ENCODE measurements at regions not wholly inside any gene's neighbourhood (a gene's known extent, or its start where the extent isn't known, plus 50 kb on each side); places are given as distances from the start of the nearest gene placed in this dataset.
A peak's percentile ranks its signal among the peaks of the same experiment; 100 is the strongest.

GRCh38 chr15:34652726-34653033 is 69.2 kb upstream of the GOLGA8B start:
- no peak for TF ChIP-seq CTCF (conservative IDR thresholded peaks at IDR 0.05; ENCODE audit: control insufficient read depth, insufficient read depth, low read depth, low read length)
- no peak for DNase-seq (ENCODE audit: low read depth)
- H3K4me3 ChIP-seq (ENCODE audit: control insufficient read depth, low read depth, low read length): no peak overlapping the region

GRCh38 chr15:34651997-34652725 is 68.7 kb upstream of the GOLGA8B start:
- TF ChIP-seq CTCF (conservative IDR thresholded peaks at IDR 0.05; ENCODE audit: control insufficient read depth, insufficient read depth, low read depth, low read length): no peak
- no peak for DNase-seq (ENCODE audit: low read depth)
- H3K4me3 ChIP-seq (ENCODE audit: control insufficient read depth, low read depth, low read length): no peak overlapping the region

GRCh38 chr15:34650177-34650576 is 66.7 kb upstream of the GOLGA8B start:
- DNase-seq (ENCODE audit: low read depth): peak; percentile 66
- H3K4me3 ChIP-seq (ENCODE audit: control insufficient read depth, low read depth, low read length): no peak overlapping the region
- no peak for TF ChIP-seq CTCF (conservative IDR thresholded peaks at IDR 0.05; ENCODE audit: control insufficient read depth, insufficient read depth, low read depth, low read length)

- no peak overlapping the region for H3K4me3 ChIP-seq (ENCODE audit: control insufficient read depth, low read depth, low read length)
- no peak for TF ChIP-seq CTCF (conservative IDR thresholded peaks at IDR 0.05; ENCODE audit: control insufficient read depth, insufficient read depth, low read depth, low read length)
- no peak for DNase-seq (ENCODE audit: low read depth)
Observed at GRCh38 chr15:34648294-34648631, 64.8 kb upstream of the GOLGA8B start.

- no peak for TF ChIP-seq CTCF (conservative IDR thresholded peaks at IDR 0.05; ENCODE audit: control insufficient read depth, insufficient read depth, low read depth, low read length)
- no peak overlapping the region for H3K4me3 ChIP-seq (ENCODE audit: control insufficient read depth, low read depth, low read length)
- DNase-seq (ENCODE audit: low read depth): peak; percentile 15
Observed at GRCh38 chr15:34647569-34648293, 64.3 kb upstream of the GOLGA8B start.

- TF ChIP-seq CTCF (conservative IDR thresholded peaks at IDR 0.05; ENCODE audit: control insufficient read depth, insufficient read depth, low read depth, low read length): no peak
- no peak overlapping the region for H3K4me3 ChIP-seq (ENCODE audit: control insufficient read depth, low read depth, low read length)
- DNase-seq (ENCODE audit: low read depth): no peak
Observed at GRCh38 chr15:34646918-34647317, 63.5 kb upstream of the GOLGA8B start.
